Vagina (tissue), 2 donors: ENCODE measurements at regions not wholly inside any gene's neighbourhood (a gene's known extent, or its start where the extent isn't known, plus 50 kb on each side); places are given as distances from the start of the nearest gene placed in this dataset.

Experiments
- POLR2A ChIP-seq, 2 donors: fragments of 450-650 bp; IDR thresholded peaks; one replicate each; pipeline ENCODE4 v1.6.1; 2017; ENCODE audit warnings: antibody characterized with exemption in 2 of 2, mild to moderate bottlenecking in 2 of 2, moderate library complexity in 2 of 2
- POLR2AphosphoS5 ChIP-seq, 2 donors: sonication (generic); formaldehyde crosslinking; IDR thresholded peaks; one replicate each; pipeline ENCODE4 v1.9.0; 2017; ENCODE audit warnings: antibody characterized with exemption in 2 of 2, mild to moderate bottlenecking in 2 of 2, low read depth in 1 of 2; ENCODE audit not compliant: insufficient read depth in 1 of 2

GRCh38 chr2:235366390-235366789, 127.5 kb upstream of the AGAP1 start:
- TF ChIP-seq POLR2A (IDR thresholded peaks at IDR 0.05) (no peak), POLR2AphosphoS5 (IDR thresholded peaks at IDR 0.05; ENCODE audit: insufficient read depth in 1 of 2, low read depth in 1 of 2) (no peak)
